ENCODE measurements at regions not wholly inside any gene's neighbourhood (a gene's known extent, or its start where the extent isn't known, plus 50 kb on each side); places are given as distances from the start of the nearest gene placed in this dataset.

- no peak overlapping the region for H3K27ac Mint-ChIP-seq
- no peak overlapping the region for H3K4me3 Mint-ChIP-seq
- CTCF ChIA-PET = no interaction called here
- no peaks in the 10 kb centered on the region for H3K27me3 Mint-ChIP-seq
- POLR2A ChIA-PET = no interaction called here
- H3K4me1 Mint-ChIP-seq = no peaks in the 10 kb centered on the region
- H3K9me3 Mint-ChIP-seq = peaks cover 7% of the 10 kb centered on the region
- H3K36me3 Mint-ChIP-seq (ENCODE audit: low read depth) = no peaks in the 10 kb centered on the region
- no peak for DNase-seq
Measured at GRCh38 chr2:149924549-149925213, 337.1 kb upstream of the MMADHC start.

GRCh38 chr2:149924028-149924427, 336.5 kb upstream of the MMADHC start:
- Mint-ChIP-seq H3K27ac (no peak overlapping the region), H3K4me3 (no peak overlapping the region), H3K9me3 (peaks cover 7% of the 10 kb centered on the region), H3K4me1 (no peaks in the 10 kb centered on the region), H3K27me3 (no peaks in the 10 kb centered on the region), H3K36me3 (ENCODE audit: low read depth) (no peaks in the 10 kb centered on the region)
- ChIA-PET POLR2A (no interaction called here), CTCF (no interaction called here)
- DNase-seq = no peak

DNA sequence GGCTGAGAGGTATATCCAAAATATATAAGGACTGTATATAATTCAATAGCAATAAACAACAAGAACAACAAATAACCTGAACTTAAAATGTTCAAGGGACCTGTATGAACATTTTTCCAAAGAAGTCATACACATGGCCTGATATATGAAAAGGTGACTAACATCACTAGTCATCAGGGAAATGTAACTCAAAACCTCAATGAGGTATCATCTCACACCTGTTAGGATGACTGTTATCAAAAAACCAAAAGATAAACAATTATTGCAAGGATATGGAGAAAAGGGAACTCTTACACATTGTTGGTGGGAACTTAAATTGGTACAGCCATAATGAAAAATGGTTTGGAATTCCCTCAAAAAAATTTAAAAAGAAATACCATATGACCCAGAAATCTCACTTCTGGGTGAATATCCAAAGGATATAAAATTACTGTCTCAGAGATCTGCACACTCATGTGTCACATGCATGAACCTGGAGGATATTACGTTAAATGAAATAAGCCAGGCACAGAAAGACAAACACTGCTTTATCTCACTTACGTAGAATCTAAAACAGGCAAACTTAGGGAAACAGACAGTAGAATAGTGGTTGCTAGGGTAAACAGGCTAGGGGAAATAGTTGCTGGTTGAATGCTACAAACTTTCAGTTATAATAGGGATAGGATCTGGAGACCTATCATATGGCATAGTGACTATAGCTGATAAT, 334.5 kb upstream of the MMADHC start:
- Mint-ChIP-seq H3K27ac (no peak overlapping the region), H3K27me3 (no peaks in the 10 kb centered on the region), H3K9me3 (peaks cover 7% of the 10 kb centered on the region), H3K4me3 (no peak overlapping the region), H3K4me1 (no peaks in the 10 kb centered on the region), H3K36me3 (ENCODE audit: low read depth) (no peaks in the 10 kb centered on the region)
- no peak for DNase-seq
- ChIA-PET POLR2A (no interaction called here), CTCF (no interaction called here)

- ChIA-PET CTCF (no interaction called here), POLR2A (no interaction called here)
- no peak overlapping the region for H3K27ac Mint-ChIP-seq
Measured at GRCh38 chr2:149920389-149920788, 332.8 kb upstream of the MMADHC start.

GRCh38 chr2:149915151-149915550, 327.6 kb upstream of the MMADHC start:
- H3K27me3 Mint-ChIP-seq = no peaks in the 10 kb centered on the region
- H3K4me1 Mint-ChIP-seq = no peaks in the 10 kb centered on the region
- H3K9me3 Mint-ChIP-seq = peaks cover 3% of the 10 kb centered on the region
- no peak overlapping the region for H3K27ac Mint-ChIP-seq
- no peaks in the 10 kb centered on the region for H3K36me3 Mint-ChIP-seq (ENCODE audit: low read depth)
- CTCF ChIA-PET = no interaction called here
- POLR2A ChIA-PET = no interaction called here
- no peak for DNase-seq
- H3K4me3 Mint-ChIP-seq = no peak overlapping the region

More at GRCh38 chr2:149920389-149920788, 332.8 kb upstream of the MMADHC start:
- no peaks in the 10 kb centered on the region for H3K4me1 Mint-ChIP-seq
- DNase-seq = no peak
- H3K27me3 Mint-ChIP-seq = no peaks in the 10 kb centered on the region
- H3K9me3 Mint-ChIP-seq = peaks cover 7% of the 10 kb centered on the region
- H3K36me3 Mint-ChIP-seq (ENCODE audit: low read depth) = no peaks in the 10 kb centered on the region
- no peak overlapping the region for H3K4me3 Mint-ChIP-seq

- Mint-ChIP-seq H3K4me1 (no peaks in the 10 kb centered on the region), H3K27ac (no peak overlapping the region), H3K36me3 (ENCODE audit: low read depth) (no peaks in the 10 kb centered on the region), H3K9me3 (no peaks in the 10 kb centered on the region), H3K4me3 (no peak overlapping the region), H3K27me3 (no peaks in the 10 kb centered on the region)
- ChIA-PET CTCF (no interaction called here), POLR2A (no interaction called here)
- no peak for DNase-seq
Measured at GRCh38 chr2:149908726-149909683, 321.4 kb upstream of the MMADHC start.

- no peaks in the 10 kb centered on the region for H3K9me3 Mint-ChIP-seq
- H3K27ac Mint-ChIP-seq = no peak overlapping the region
- no peaks in the 10 kb centered on the region for H3K36me3 Mint-ChIP-seq (ENCODE audit: low read depth)
- POLR2A ChIA-PET = interaction anchor here (0.7 kb wide), 1 partner anchor 348 kb away, joined by 6 read pairs; no protein-coding TSS in a partner anchor
- no peak for DNase-seq
- H3K4me3 Mint-ChIP-seq = no peak overlapping the region
- no peaks in the 10 kb centered on the region for H3K4me1 Mint-ChIP-seq
- CTCF ChIA-PET = no interaction called here
- H3K27me3 Mint-ChIP-seq = no peaks in the 10 kb centered on the region
Measured at GRCh38 chr2:149906886-149907285, 319.3 kb upstream of the MMADHC start.

DNA sequence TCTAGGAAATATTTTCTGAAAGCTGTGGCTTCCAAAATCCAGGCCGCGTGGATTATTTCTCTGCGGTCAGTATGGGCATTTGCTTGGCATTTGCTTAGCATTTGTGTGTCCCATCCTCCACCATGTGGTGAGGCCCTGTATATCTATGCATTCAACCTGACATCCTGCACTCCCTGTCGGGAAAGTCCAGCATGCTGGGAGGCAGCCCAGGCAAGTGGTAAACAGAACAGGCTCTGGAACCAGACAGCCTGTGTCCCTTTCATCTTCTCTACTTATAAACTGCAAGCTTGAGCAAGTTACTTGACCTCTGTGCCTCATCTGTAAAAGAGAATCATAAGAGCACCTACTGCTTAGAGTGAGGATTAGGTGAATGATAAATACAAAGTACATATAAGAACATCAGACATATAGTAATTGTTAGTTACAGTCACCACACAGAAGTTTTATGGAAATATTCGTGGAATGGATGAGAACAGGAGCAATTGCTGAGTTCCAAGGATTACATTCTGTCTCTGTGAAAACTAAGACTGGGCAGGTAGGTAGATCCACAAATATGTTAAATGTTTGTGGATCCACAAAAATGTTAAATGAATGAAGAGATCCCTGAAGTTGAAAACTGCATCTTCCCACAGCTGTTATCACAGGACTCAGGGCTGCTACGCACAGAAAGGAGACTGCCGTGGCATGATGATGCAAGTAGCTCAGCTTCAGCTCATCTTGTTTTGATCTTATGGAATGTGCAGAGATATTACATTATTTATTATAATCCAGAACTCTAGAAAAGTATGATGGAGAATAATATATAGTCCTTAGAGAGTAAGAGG, 317.0 kb upstream of the MMADHC start:
- POLR2A ChIA-PET = no interaction called here
- H3K4me1 Mint-ChIP-seq = no peaks in the 10 kb centered on the region
- no peak overlapping the region for H3K27ac Mint-ChIP-seq

GRCh38 chr2:149903626-149904025, 316.1 kb upstream of the MMADHC start:
- H3K9me3 Mint-ChIP-seq = no peaks in the 10 kb centered on the region
- no peaks in the 10 kb centered on the region for H3K4me1 Mint-ChIP-seq
- H3K27ac Mint-ChIP-seq = no peak overlapping the region
- CTCF ChIA-PET = no interaction called here
- no peak overlapping the region for H3K4me3 Mint-ChIP-seq
- POLR2A ChIA-PET = no interaction called here
- no peaks in the 10 kb centered on the region for H3K27me3 Mint-ChIP-seq
- no peak for DNase-seq
- H3K36me3 Mint-ChIP-seq (ENCODE audit: low read depth) = no peaks in the 10 kb centered on the region

More for the DNA sequence above, 317.0 kb upstream of the MMADHC start:
- CTCF ChIA-PET = no interaction called here
- Mint-ChIP-seq H3K27me3 (no peaks in the 10 kb centered on the region), H3K4me3 (no peak overlapping the region), H3K9me3 (no peaks in the 10 kb centered on the region), H3K36me3 (ENCODE audit: low read depth) (no peaks in the 10 kb centered on the region)
- no peak for DNase-seq

DNA sequence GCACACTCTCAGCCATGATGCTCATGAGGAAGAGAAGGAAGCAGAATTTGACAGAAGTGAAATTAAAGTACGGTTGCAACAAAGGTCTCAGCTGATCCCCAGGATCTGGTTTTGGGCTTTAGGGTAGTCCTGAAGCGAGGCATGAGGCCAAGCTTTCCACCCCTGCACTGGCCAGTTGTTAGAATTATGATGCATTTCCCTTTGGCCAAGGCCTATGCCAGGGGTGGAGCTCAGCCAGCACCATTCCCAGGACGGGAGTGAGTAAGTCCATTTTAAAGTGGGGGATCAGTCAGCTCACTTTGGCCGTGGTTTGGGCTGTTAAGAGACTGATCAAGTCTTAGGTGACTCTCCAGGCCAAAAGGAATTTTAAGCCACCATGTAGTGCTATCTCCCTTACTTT, 314.5 kb upstream of the MMADHC start:
- no peak overlapping the region for H3K27ac Mint-ChIP-seq
- CTCF ChIA-PET = no interaction called here
- H3K4me3 Mint-ChIP-seq = no peak overlapping the region
- H3K27me3 Mint-ChIP-seq = no peaks in the 10 kb centered on the region
- POLR2A ChIA-PET = no interaction called here
- no peaks in the 10 kb centered on the region for H3K9me3 Mint-ChIP-seq
- no peak for DNase-seq
- no peaks in the 10 kb centered on the region for H3K36me3 Mint-ChIP-seq (ENCODE audit: low read depth)
- no peaks in the 10 kb centered on the region for H3K4me1 Mint-ChIP-seq

DNA sequence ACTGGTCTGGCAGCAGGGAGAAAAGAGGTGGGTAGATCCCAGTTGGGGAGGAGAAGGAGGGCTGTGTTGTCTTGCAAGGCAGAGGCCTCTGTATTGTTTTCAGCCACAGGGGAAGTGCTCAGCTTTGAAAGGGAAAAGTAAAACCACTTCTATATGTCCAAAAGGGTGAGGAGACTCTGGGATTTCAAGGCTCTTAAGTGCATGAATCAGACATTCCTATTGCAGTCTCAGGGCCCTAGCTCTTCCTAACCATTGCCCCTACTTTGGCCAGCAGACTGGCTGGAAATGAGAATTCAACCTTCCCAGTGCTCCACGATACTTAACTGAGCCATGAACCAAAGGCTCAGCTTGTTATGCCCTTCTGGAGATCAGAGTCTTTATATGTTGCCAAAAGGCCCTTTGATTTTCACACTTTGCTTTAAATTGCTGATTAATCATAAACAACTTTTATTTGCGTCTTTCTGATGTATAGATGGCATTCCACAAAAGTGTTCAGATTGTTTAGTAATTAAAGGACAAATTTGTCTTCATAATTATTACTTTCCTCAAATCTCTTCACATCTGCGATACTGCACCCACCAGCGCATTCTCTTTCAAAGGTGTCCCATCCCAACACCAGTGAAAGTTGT, 313.8 kb upstream of the MMADHC start:
- no peaks in the 10 kb centered on the region for H3K27me3 Mint-ChIP-seq
- DNase-seq = no peak
- no peaks in the 10 kb centered on the region for H3K36me3 Mint-ChIP-seq (ENCODE audit: low read depth)
- POLR2A ChIA-PET = no interaction called here
- H3K4me3 Mint-ChIP-seq = no peak overlapping the region
- no peak overlapping the region for H3K27ac Mint-ChIP-seq
- no peaks in the 10 kb centered on the region for H3K4me1 Mint-ChIP-seq
- CTCF ChIA-PET = no interaction called here
- no peaks in the 10 kb centered on the region for H3K9me3 Mint-ChIP-seq

DNA sequence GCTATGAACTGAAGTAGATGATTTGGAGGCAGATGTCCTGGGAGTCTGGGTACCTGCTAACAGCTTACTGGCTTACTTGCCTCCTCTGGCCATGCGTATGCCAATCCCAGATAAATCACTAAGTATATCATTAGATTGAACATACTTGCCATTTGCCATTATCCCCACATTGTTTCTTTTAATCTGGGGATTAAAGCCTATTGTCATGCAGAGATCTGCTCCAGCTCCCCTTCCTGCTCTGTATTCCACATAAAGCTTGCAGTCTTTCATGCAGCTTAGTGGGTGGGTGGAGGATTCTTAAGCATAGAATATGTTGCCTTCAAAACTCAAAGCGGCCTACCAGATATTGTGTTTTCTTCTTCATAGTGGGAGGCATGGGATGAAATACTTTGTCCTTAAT, 311.8 kb upstream of the MMADHC start:
- no peaks in the 10 kb centered on the region for H3K27me3 Mint-ChIP-seq
- no peaks in the 10 kb centered on the region for H3K9me3 Mint-ChIP-seq
- H3K4me1 Mint-ChIP-seq = no peaks in the 10 kb centered on the region
- H3K36me3 Mint-ChIP-seq (ENCODE audit: low read depth) = no peaks in the 10 kb centered on the region
- H3K4me3 Mint-ChIP-seq = no peak overlapping the region
- DNase-seq = no peak
- CTCF ChIA-PET = no interaction called here
- POLR2A ChIA-PET = no interaction called here
- H3K27ac Mint-ChIP-seq = no peak overlapping the region
